ENCODE measurements at regions not wholly inside any gene's neighbourhood (a gene's known extent, or its start where the extent isn't known, plus 50 kb on each side); places are given as distances from the start of the nearest gene placed in this dataset.

DNA sequence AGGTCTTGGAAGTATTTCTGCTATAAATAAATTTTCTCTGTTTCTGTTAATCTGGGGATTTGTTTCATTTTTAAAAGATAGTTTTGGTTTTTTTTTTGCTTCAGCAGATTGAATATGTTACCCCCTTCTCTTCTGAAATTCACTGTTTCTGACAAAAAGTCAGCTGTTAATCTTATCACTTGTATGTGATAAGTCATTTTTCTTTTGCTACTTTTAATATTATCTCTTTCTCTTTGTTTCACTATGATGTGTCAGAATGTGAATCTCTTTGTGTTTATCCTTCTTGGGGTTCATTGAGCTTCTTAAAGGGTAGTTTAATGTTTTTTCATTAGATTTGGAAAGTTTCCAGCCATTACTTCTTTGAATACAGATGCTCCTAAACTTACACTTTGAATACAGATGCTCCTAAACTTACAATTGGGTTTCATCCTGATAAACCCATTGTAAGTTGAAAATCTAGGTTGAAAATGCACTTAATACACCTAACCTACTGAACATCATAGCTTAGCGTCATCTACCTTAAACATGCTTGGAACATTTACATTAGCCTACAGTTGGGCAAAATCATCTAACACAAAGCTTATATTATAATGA lies 154.2 kb upstream of the COL21A1 start:
- Histone ChIP-seq H3K4me3 (replicated peaks in 1 of 3; ENCODE audit: insufficient read depth in 1 of 3, low read depth in 2 of 3, low read length in 3 of 3) (0 out of 6 replicates have a peak overlapping the region, but pooled peaks of 1 of the 3 experiments have one; percentile 34), H3K36me3 (replicated peaks in 1 of 2; ENCODE audit: control insufficient read depth in 1 of 2, insufficient read depth in 2 of 2, low read length in 2 of 2) (no peaks in the 10 kb centered on the region), H2AFZ (ENCODE audit: low read length) (no peak overlapping the region), H3K79me2 (ENCODE audit: insufficient read depth, low read length) (no peaks in the 10 kb centered on the region), H3K4me1 (ENCODE audit: insufficient read depth, low read length) (peaks cover 74% of the 10 kb centered on the region), H3K9ac (ENCODE audit: insufficient read depth, low read depth, low read length) (no peak overlapping the region), H3K27ac (ENCODE audit: extremely low read length, insufficient read depth, low read length) (peak overlapping the region; percentile 97), H3K27me3 (ENCODE audit: control insufficient read depth in 1 of 2, insufficient read depth in 2 of 2, low read length in 2 of 2) (no peaks in the 10 kb centered on the region), H3K9me3 (ENCODE audit: low read length) (peaks cover 6% of the 10 kb centered on the region), H4K20me1 (ENCODE audit: insufficient read depth, low read length) (no peaks in the 10 kb centered on the region), H3K4me2 (ENCODE audit: low read depth, low read length) (peak overlapping the region; percentile 74)
- DNase-seq (ENCODE audit: low spot score): no peak
- intact Hi-C loops (cut with micrococcal nuclease; ENCODE audit: unreplicated experiment): no loop called here
- CTCF ChIA-PET (ENCODE audit: low intra/inter-chr PET ratio, low total read pairs): no interaction called here
- BruUV-seq (replicated peaks): no TSS peak
- TF ChIP-seq, protein P1, sequence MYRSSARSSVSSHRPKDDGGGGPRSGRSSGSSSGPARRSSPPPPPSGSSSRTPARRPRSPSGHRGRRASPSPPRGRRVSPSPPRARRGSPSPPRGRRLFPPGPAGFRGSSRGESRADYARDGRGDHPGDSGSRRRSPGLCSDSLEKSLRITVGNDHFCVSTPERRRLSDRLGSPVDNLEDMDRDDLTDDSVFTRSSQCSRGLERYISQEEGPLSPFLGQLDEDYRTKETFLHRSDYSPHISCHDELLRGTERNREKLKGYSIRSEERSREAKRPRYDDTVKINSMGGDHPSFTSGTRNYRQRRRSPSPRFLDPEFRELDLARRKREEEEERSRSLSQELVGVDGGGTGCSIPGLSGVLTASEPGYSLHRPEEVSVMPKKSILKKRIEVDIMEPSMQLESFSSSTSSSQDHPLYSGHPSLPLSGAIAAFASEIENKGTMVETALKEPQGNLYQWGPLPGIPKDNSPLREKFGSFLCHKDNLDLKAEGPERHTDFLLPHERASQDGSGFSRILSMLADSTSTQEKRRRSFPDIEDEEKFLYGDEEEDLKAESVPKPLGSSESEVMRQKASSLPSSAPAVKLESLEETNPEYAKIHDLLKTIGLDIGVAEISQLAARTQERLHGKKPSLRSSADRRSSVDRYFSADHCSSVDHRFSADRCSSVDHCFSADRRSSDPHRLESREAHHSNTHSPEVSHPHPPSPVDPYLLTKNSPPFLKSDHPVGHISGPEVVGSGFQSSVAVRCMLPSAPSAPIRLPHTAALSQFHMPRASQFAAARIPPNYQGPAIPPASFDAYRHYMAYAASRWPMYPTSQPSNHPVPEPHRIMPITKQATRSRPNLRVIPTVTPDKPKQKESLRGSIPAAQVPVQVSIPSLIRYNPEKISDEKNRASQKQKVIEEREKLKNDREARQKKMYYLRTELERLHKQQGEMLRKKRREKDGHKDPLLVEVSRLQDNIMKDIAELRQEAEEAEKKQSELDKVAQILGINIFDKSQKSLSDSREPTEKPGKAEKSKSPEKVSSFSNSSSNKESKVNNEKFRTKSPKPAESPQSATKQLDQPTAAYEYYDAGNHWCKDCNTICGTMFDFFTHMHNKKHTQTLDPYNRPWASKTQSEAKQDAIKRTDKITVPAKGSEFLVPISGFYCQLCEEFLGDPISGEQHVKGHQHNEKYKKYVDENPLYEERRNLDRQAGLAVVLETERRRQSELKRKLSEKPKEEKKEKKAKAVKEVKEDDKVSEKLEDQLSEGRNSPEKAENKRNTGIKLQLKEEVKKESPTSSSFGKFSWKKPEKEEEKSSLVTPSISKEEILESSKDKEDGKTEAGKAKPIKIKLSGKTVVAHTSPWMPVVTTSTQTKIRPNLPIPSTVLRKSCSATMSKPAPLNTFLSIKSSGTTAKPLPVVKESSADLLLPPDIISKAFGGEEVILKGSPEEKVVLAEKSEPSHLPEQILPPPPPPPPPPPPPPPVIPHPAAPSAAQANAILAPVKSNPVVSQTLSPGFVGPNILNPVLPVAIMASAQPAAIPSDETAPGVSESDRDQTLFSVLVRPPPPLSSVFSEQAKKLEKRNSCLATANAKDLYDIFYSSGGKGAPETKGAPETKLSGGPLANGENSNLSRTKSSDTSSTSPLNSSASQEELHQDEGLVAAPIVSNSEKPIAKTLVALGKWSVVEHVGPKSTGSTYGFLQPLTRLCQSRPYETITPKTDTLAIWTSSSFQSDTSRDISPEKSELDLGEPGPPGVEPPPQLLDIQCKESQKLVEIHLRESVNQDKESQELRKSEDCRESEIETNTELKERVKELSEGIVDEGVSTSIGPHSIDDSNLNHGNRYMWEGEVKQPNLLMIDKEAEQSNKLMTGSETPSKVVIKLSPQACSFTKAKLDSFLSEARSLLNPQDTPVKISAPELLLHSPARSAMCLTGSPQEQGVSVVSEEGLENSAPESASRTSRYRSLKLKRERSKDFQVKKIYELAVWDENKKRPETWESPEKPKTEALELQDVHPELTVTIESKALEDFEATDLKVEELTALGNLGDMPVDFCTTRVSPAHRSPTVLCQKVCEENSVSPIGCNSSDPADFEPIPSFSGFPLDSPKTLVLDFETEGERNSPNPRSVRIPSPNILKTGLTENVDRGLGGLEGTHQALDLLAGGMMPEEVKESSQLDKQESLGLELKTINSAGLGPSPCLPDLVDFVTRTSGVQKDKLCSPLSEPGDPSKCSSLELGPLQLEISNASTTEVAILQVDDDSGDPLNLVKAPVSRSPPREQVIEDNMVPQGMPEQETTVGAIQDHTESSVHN (CRISPR knock-in tag; IDR thresholded peaks at IDR 0.05): no peak
- TF ChIP-seq ZNF317 (CRISPR knock-in tag; IDR thresholded peaks at IDR 0.05): peak; percentile 100
- TF ChIP-seq ZNF333 (CRISPR knock-in tag; IDR thresholded peaks at IDR 0.05; ENCODE audit: borderline replicate concordance): no peak
- TF ChIP-seq ZNF326 (CRISPR knock-in tag; IDR thresholded peaks at IDR 0.05; ENCODE audit: borderline replicate concordance): no peak
- ATAC-seq: no peak
- 100% methylated on average over 1 of the region's 1 CpG for WGBS (ENCODE audit: low lambda C conversion rate)
- FAIRE-seq: no peak
- in situ Hi-C loops (cut with HindIII; ENCODE audit: extremely low pct_ligation_motif_present, low pct_unique_long_range_greater_than_20kb): no loop called here
- POLR2A ChIA-PET: interaction anchor here (1.0 to 3.1 kb wide), 2 partner anchors 140 to 289 kb away, joined by 3 to 26 read pairs; no protein-coding TSS in a partner anchor

All from HepG2 (cell line).